Astrocyte of the spinal cord (primary cell): ENCODE measurements at regions not wholly inside any gene's neighbourhood (a gene's known extent, or its start where the extent isn't known, plus 50 kb on each side); places are given as distances from the start of the nearest gene placed in this dataset.

Source experiments
- DNase-seq: peaks from one replicate; pipeline ENCODE4 v3.0.0; 2011; ENCODE audit warnings: low read depth, low spot score
- H3K4me3 ChIP-seq: 2 replicates; pipeline ENCODE4 v1.5.1; 2011; ENCODE audit warnings: low read depth, mild to moderate bottlenecking, low read length, moderate library complexity
- CTCF ChIP-seq: IDR thresholded peaks from 2 replicates; pipeline ENCODE4 v1.5.1; 2012; ENCODE audit warnings: low read depth, mild to moderate bottlenecking, low read length, inconsistent platforms
- in situ Hi-C: cut with HindIII; loops from 2 replicates; pipeline ENCODE4 v1.10.0; 2017; ENCODE audit warnings: low sequenced_read_pairs

GRCh38 chr15:95416576-95416975 is 913.9 kb upstream of the NR2F2 start:
- no peak for DNase-seq
- no peak for TF ChIP-seq CTCF
- in situ Hi-C loops, result no loop called here
- no peak overlapping the region for H3K4me3 ChIP-seq

- TF ChIP-seq CTCF, result no peak
- in situ Hi-C loops, result no loop called here
- DNase-seq, result no peak
- H3K4me3 ChIP-seq, result no peak overlapping the region
These were observed 912.7 kb upstream of the NR2F2 start for GRCh38 chr15:95417761-95418160.

- TF ChIP-seq CTCF, result no peak
- no peak for DNase-seq
These were observed 908.2 kb upstream of the NR2F2 start for GRCh38 chr15:95422255-95422654.

GRCh38 chr15:95425859-95426258 is 904.6 kb upstream of the NR2F2 start:
- DNase-seq, result no peak
- TF ChIP-seq CTCF, result no peak
- in situ Hi-C loops, result no loop called here
- H3K4me3 ChIP-seq, result no peak overlapping the region

More at GRCh38 chr15:95422255-95422654, 908.2 kb upstream of the NR2F2 start:
- H3K4me3 ChIP-seq, result no peak overlapping the region
- in situ Hi-C loops, result no loop called here

- in situ Hi-C loops, result no loop called here
- no peak overlapping the region for H3K4me3 ChIP-seq
- no peak for DNase-seq
- no peak for TF ChIP-seq CTCF
These were observed 901.2 kb upstream of the NR2F2 start for GRCh38 chr15:95429345-95429744.

GRCh38 chr15:95431518-95431917 is 899.0 kb upstream of the NR2F2 start:
- no peak overlapping the region for H3K4me3 ChIP-seq
- in situ Hi-C loops, result no loop called here
- no peak for DNase-seq
- no peak for TF ChIP-seq CTCF

GRCh38 chr15:95432878-95433405 is 897.6 kb upstream of the NR2F2 start:
- in situ Hi-C loops, result no loop called here
- no peak overlapping the region for H3K4me3 ChIP-seq
- no peak for DNase-seq
- TF ChIP-seq CTCF, result no peak
